CD4-positive, CD25-positive, alpha-beta regulatory T cell (primary cell): ENCODE measurements at regions not wholly inside any gene's neighbourhood (a gene's known extent, or its start where the extent isn't known, plus 50 kb on each side); places are given as distances from the start of the nearest gene placed in this dataset.

Experiments used
- ATAC-seq, 2 donors: fragments of 150-1000 bp; cut with Tn5 transposase; one replicate each; pipeline ENCODE4 v1.10.0; 2021; ENCODE audit warnings: low read depth in 2 of 2, moderate number of reproducible peaks in 2 of 2, moderate library complexity in 1 of 2
- DNase-seq, 3 donors: peaks; one replicate each; pipeline versions ENCODE4 v3.0.0 to v3.0.0-alpha.2; 2012 to 2022; ENCODE audit warnings: mixed read lengths in 1 of 3
- H3K27ac ChIP-seq: one replicate; pipeline ENCODE4 v1.7.0; 2013; ENCODE audit warnings: mild to moderate bottlenecking, low read length; ENCODE audit not compliant: insufficient read depth, poor library complexity, severe bottlenecking
- H3K27me3 ChIP-seq: one replicate; pipeline ENCODE4 v1.7.0; 2013; ENCODE audit warnings: low read length; ENCODE audit not compliant: control insufficient read depth, insufficient read depth
- H3K36me3 ChIP-seq: one replicate; pipeline ENCODE4 v1.7.0; 2013; ENCODE audit warnings: mild to moderate bottlenecking, low read length, moderate library complexity; ENCODE audit not compliant: control insufficient read depth, insufficient read depth
- H3K4me1 ChIP-seq: 2 replicates; pipeline ENCODE4 v1.7.0; 2013; ENCODE audit warnings: mild to moderate bottlenecking, low read length; ENCODE audit not compliant: insufficient read depth, control insufficient read depth, poor library complexity, severe bottlenecking
- H3K4me3 ChIP-seq: one replicate; pipeline ENCODE4 v1.7.0; 2013; ENCODE audit warnings: low read depth, mild to moderate bottlenecking, low read length, moderate library complexity
- H3K9me3 ChIP-seq, 2 experiments: 1 replicate in 1 of 2; 2 replicates in 1 of 2; pipeline ENCODE4 v1.7.0; 2013; ENCODE audit warnings: low read length in 2 of 2, mild to moderate bottlenecking in 1 of 2, moderate library complexity in 1 of 2; ENCODE audit not compliant: control insufficient read depth in 2 of 2
- H3K27ac Mint-ChIP-seq, 3 donors: one replicate each; pipeline ENCODE4 v1.8.0; 2020 to 2022; ENCODE audit warnings: mild to moderate bottlenecking in 3 of 3, mixed read lengths in 3 of 3, moderate library complexity in 2 of 3
- H3K27me3 Mint-ChIP-seq: one replicate; pipeline ENCODE4 v1.8.0; 2022; ENCODE audit warnings: mild to moderate bottlenecking, mixed read lengths
- H3K36me3 Mint-ChIP-seq: one replicate; pipeline ENCODE4 v1.8.0; 2020; ENCODE audit warnings: mixed read lengths
- H3K4me1 Mint-ChIP-seq, 4 donors: one replicate each; pipeline ENCODE4 v1.8.0; 2020 to 2022; ENCODE audit warnings: mixed read lengths in 4 of 4, mild to moderate bottlenecking in 1 of 4
- H3K4me3 Mint-ChIP-seq, 4 donors: one replicate each; pipeline ENCODE4 v1.8.0; 2020 to 2022; ENCODE audit warnings: mild to moderate bottlenecking in 4 of 4, mixed read lengths in 4 of 4, moderate library complexity in 3 of 4
- H3K9me3 Mint-ChIP-seq, 7 donors: one replicate each; pipeline ENCODE4 v1.8.0; 2020 to 2022; ENCODE audit warnings: mixed read lengths in 7 of 7, mild to moderate bottlenecking in 3 of 7, moderate library complexity in 2 of 7

- no peak for ATAC-seq
- H3K27ac ChIP-seq: no peak overlapping the region
Measured at GRCh38 chr12:89236237-89236636, 116.1 kb downstream of the DUSP6 start.

GRCh38 chr12:89235189-89235993 is 116.9 kb downstream of the DUSP6 start:
- Histone ChIP-seq H3K4me3 (peak overlapping the region; percentile 78), H3K27me3 (no peaks in the 10 kb centered on the region), H3K27ac (no peak overlapping the region), H3K36me3 (no peaks in the 10 kb centered on the region), H3K9me3 (no peaks in the 10 kb centered on the region), H3K4me1 (peaks cover 58% of the 10 kb centered on the region)
- Mint-ChIP-seq H3K36me3 (peaks cover 5% of the 10 kb centered on the region), H3K9me3 (peaks cover 0 to 12% (median 3%) of the 10 kb centered on the region in 7 donors), H3K27me3 (peaks cover 4% of the 10 kb centered on the region), H3K4me1 (peaks cover 52 to 92% (median 79%) of the 10 kb centered on the region in 4 donors), H3K4me3 (peak overlapping the region; percentile 65 to 84 (median 80)), H3K27ac (peak overlapping the region; percentile 0 to 77 (median 39))
- ATAC-seq: peak; percentile 48
- peak in 1 of 3 donors; percentile 63 for DNase-seq

More at GRCh38 chr12:89236237-89236636, 116.1 kb downstream of the DUSP6 start:
- DNase-seq: no peak
- Histone ChIP-seq H3K27me3 (no peaks in the 10 kb centered on the region), H3K36me3 (no peaks in the 10 kb centered on the region), H3K4me3 (peak overlapping the region; percentile 78), H3K4me1 (peaks cover 53% of the 10 kb centered on the region), H3K9me3 (no peaks in the 10 kb centered on the region)
- Mint-ChIP-seq H3K27me3 (no peaks in the 10 kb centered on the region), H3K27ac (no peak overlapping the region), H3K36me3 (peaks cover 5% of the 10 kb centered on the region), H3K9me3 (peaks cover 0 to 12% (median 3%) of the 10 kb centered on the region in 7 donors), H3K4me1 (peaks cover 60 to 93% (median 75%) of the 10 kb centered on the region in 4 donors), H3K4me3 (peak overlapping the region in 2 of 4 donors; percentile 65 to 78)

GRCh38 chr12:89234324-89235114 is 117.8 kb downstream of the DUSP6 start:
- H3K27me3 Mint-ChIP-seq: peaks cover 4% of the 10 kb centered on the region
- DNase-seq: no peak
- Histone ChIP-seq H3K9me3 (no peaks in the 10 kb centered on the region), H3K27ac (no peak overlapping the region), H3K27me3 (no peaks in the 10 kb centered on the region), H3K36me3 (no peaks in the 10 kb centered on the region), H3K4me1 (peaks cover 58% of the 10 kb centered on the region), H3K4me3 (no peak overlapping the region)
- peaks cover 5% of the 10 kb centered on the region for H3K36me3 Mint-ChIP-seq
- H3K9me3 Mint-ChIP-seq: peaks cover 0 to 12% (median 3%) of the 10 kb centered on the region in 7 donors
- H3K4me1 Mint-ChIP-seq: peaks cover 52 to 86% (median 74%) of the 10 kb centered on the region in 4 donors
- ATAC-seq: no peak
- H3K4me3 Mint-ChIP-seq: peak overlapping the region; percentile 65 to 95 (median 80)
- H3K27ac Mint-ChIP-seq: peak overlapping the region in 2 of 3 donors; percentile 0 to 82

DNA sequence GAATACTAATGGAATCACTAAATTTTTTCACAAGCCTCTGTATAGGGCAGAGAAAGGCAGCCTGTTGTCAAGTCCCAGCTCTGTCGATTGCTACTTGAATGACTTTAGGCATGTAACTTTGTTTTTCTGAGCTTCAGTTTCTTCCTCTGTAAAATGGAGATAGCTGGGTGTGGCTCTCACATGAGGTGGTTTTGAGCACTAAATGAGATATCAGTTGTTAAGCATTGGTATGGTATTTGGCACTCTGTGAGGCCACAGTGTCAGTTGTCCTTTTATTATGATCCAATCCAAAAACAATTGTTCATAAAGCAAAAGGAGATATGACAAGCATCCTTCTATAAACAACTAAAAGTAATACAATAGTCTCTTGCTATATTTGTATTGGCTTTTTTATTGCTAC is 120.6 kb downstream of the DUSP6 start:
- Mint-ChIP-seq H3K27ac (peak overlapping the region in 2 of 3 donors; percentile 75 to 82), H3K9me3 (peaks cover 0 to 5% (median 1%) of the 10 kb centered on the region in 7 donors), H3K36me3 (no peaks in the 10 kb centered on the region)

GRCh38 chr12:89230376-89231315 is 121.7 kb downstream of the DUSP6 start:
- Mint-ChIP-seq H3K36me3 (no peaks in the 10 kb centered on the region), H3K4me1 (peaks cover 29 to 71% (median 52%) of the 10 kb centered on the region in 4 donors), H3K27ac (no peak overlapping the region)

More for the DNA sequence above, 120.6 kb downstream of the DUSP6 start:
- Mint-ChIP-seq H3K4me1 (peaks cover 27 to 73% (median 54%) of the 10 kb centered on the region in 4 donors), H3K4me3 (peak overlapping the region in 3 of 4 donors; percentile 6 to 37 (median 32)), H3K27me3 (peaks cover 4% of the 10 kb centered on the region)
- Histone ChIP-seq H3K27ac (peak overlapping the region; percentile 34), H3K4me3 (no peak overlapping the region), H3K4me1 (peaks cover 42% of the 10 kb centered on the region), H3K36me3 (no peaks in the 10 kb centered on the region), H3K9me3 (no peaks in the 10 kb centered on the region), H3K27me3 (no peaks in the 10 kb centered on the region)
- ATAC-seq: no peak
- peak in 1 of 3 donors; percentile 77 for DNase-seq

DNA sequence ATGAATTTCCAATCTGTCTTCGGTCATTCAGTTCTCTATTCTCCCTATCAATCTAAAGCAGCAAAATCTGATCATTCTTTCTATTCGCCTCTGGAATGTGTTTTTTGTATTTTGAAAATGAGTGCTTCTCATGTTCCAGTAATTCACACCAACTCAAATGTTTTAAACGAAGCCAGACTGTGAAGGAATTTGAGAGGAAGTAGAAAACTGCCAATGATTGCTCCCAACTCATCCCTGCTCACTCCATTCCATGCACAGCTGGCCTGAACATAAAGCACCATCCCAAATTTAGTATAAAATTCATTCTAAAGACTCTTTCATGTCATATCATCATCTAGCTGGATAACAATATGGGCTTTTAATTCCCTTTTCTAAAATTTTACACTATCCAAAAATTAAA is 123.8 kb downstream of the DUSP6 start:
- peaks cover 24 to 72% (median 48%) of the 10 kb centered on the region in 4 donors for H3K4me1 Mint-ChIP-seq
- DNase-seq: no peak

More at GRCh38 chr12:89230376-89231315, 121.7 kb downstream of the DUSP6 start:
- Mint-ChIP-seq H3K9me3 (peaks cover 0 to 5% (median 1%) of the 10 kb centered on the region in 7 donors), H3K27me3 (peaks cover 4% of the 10 kb centered on the region), H3K4me3 (peak overlapping the region in 1 of 4 donors; percentile 6)
- ATAC-seq (no peak), DNase-seq (no peak)
- H3K9me3 ChIP-seq: no peaks in the 10 kb centered on the region
- H3K4me1 ChIP-seq: peaks cover 38% of the 10 kb centered on the region
- no peaks in the 10 kb centered on the region for H3K36me3 ChIP-seq
- no peak overlapping the region for H3K4me3 ChIP-seq
- H3K27me3 ChIP-seq: no peaks in the 10 kb centered on the region
- H3K27ac ChIP-seq: no peak overlapping the region

DNA sequence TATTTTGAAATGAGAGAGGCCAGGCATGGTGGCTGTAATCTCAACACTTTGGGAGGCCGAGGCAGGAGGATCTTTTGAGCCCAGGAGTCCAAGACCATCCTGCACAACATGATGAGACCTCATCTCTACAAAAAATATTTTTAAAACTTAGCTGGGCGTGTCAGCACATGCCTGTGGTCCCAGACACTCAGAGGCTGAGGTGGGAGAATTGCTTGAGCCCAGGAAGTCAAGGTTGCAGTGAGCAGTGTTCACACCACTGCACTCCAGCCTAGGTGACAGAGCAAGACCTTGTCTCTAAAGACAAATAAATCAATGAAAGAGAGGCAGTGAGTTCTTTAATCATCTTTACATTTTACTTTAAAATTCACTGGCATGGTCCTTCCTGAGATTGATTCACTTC is 124.5 kb downstream of the DUSP6 start:
- Mint-ChIP-seq H3K27me3 (peaks cover 4% of the 10 kb centered on the region), H3K9me3 (no peaks in the 10 kb centered on the region), H3K36me3 (no peaks in the 10 kb centered on the region), H3K4me1 (peaks cover 18 to 68% (median 44%) of the 10 kb centered on the region in 4 donors), H3K4me3 (no peak overlapping the region), H3K27ac (no peak overlapping the region)
- H3K4me1 ChIP-seq: peaks cover 37% of the 10 kb centered on the region
- H3K36me3 ChIP-seq: no peaks in the 10 kb centered on the region
- no peaks in the 10 kb centered on the region for H3K27me3 ChIP-seq
- ATAC-seq (no peak), DNase-seq (no peak)
- no peak overlapping the region for H3K27ac ChIP-seq
- H3K4me3 ChIP-seq: no peak overlapping the region
- H3K9me3 ChIP-seq: no peaks in the 10 kb centered on the region

More for the DNA sequence above, 123.8 kb downstream of the DUSP6 start:
- Mint-ChIP-seq H3K9me3 (peaks cover 0 to 1% (median 0%) of the 10 kb centered on the region in 7 donors), H3K4me3 (no peak overlapping the region), H3K36me3 (no peaks in the 10 kb centered on the region), H3K27ac (no peak overlapping the region), H3K27me3 (peaks cover 4% of the 10 kb centered on the region)
- Histone ChIP-seq H3K4me3 (no peak overlapping the region), H3K27me3 (no peaks in the 10 kb centered on the region), H3K27ac (no peak overlapping the region), H3K36me3 (no peaks in the 10 kb centered on the region), H3K4me1 (peaks cover 37% of the 10 kb centered on the region), H3K9me3 (no peaks in the 10 kb centered on the region)
- ATAC-seq: no peak
